GM13977 (cell line): ENCODE measurements at regions not wholly inside any gene's neighbourhood (a gene's known extent, or its start where the extent isn't known, plus 50 kb on each side); places are given as distances from the start of the nearest gene placed in this dataset.

Source experiments
- DNase-seq: peaks from one replicate; pipeline ENCODE4 v3.0.0; 2012; ENCODE audit warnings: low spot score
- in situ Hi-C: fragments of 300-500 bp; cut with MboI; formaldehyde crosslinking; loops from one replicate; pipeline ENCODE4 v1.12.0; 2022; ENCODE audit warnings: low sequenced_read_pairs, low pct_unique_long_range_greater_than_20kb, mixed read lengths, inconsistent platforms; ENCODE audit not compliant: unreplicated experiment
- TF ChIP-seq, protein P1 (sequence below): IDR thresholded peaks from 2 replicates; pipeline ENCODE4 v1.5.1; 2012; ENCODE audit warnings: mild to moderate bottlenecking, control low read depth; ENCODE audit not compliant: insufficient read depth; ENCODE audit errors: extremely low read depth, missing control alignments

DNA sequence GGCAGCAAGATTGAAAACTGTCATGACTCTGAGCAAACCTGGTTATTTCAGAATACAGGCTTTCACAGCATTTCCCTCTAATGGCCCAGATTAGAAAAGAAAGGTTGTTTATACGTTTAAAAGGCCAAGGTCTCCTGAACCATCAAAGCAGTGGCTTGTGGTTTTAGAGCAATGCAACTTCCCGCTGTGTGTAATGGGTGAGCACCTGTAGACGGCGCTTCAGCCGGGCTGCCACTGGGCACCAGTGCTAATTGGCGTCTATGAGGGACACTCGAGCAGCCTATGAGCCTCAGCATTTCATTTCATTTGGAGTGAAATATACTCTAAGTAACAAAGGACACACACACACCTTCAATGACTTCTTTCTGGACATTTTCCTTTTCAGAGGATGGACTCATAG lies 671.0 kb upstream of the FZD8 start:
- TF ChIP-seq, protein P1, sequence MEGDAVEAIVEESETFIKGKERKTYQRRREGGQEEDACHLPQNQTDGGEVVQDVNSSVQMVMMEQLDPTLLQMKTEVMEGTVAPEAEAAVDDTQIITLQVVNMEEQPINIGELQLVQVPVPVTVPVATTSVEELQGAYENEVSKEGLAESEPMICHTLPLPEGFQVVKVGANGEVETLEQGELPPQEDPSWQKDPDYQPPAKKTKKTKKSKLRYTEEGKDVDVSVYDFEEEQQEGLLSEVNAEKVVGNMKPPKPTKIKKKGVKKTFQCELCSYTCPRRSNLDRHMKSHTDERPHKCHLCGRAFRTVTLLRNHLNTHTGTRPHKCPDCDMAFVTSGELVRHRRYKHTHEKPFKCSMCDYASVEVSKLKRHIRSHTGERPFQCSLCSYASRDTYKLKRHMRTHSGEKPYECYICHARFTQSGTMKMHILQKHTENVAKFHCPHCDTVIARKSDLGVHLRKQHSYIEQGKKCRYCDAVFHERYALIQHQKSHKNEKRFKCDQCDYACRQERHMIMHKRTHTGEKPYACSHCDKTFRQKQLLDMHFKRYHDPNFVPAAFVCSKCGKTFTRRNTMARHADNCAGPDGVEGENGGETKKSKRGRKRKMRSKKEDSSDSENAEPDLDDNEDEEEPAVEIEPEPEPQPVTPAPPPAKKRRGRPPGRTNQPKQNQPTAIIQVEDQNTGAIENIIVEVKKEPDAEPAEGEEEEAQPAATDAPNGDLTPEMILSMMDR = no peak
- in situ Hi-C loops = no loop called here

GRCh38 chr10:36303896-36304295 lies 661.8 kb upstream of the FZD8 start:
- TF ChIP-seq, protein P1 = no peak
- DNase-seq = no peak
- in situ Hi-C loops = no loop called here

More for the DNA sequence above, 671.0 kb upstream of the FZD8 start:
- DNase-seq = no peak

DNA sequence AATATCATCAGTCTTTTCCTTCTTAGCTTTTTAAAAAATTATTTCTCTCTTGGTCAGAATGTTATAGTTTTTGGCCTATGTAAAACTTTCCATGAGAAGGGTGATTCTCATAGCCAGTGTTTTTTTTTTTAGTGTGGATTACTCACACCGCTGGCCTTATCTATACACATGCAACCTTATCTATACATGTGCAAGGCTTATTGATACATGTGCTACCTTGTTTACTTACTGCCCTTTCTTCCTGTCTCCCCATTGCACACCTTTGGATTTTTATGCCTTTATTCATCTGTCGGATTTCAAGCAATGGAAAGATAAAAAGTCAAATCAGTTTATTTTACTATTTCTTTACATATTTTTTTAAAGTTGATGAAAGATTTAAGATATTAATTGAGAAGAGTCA lies 660.0 kb upstream of the FZD8 start:
- TF ChIP-seq, protein P1 = no peak
- in situ Hi-C loops = no loop called here
- DNase-seq = no peak

GRCh38 chr10:36301539-36301938 lies 659.4 kb upstream of the FZD8 start:
- in situ Hi-C loops = no loop called here
- TF ChIP-seq, protein P1 = no peak

GRCh38 chr10:36301139-36301538 lies 659.0 kb upstream of the FZD8 start:
- in situ Hi-C loops = no loop called here
- DNase-seq = no peak
- TF ChIP-seq, protein P1 = no peak

More at GRCh38 chr10:36301539-36301938, 659.4 kb upstream of the FZD8 start:
- no peak for DNase-seq

GRCh38 chr10:36283827-36284226 lies 641.7 kb upstream of the FZD8 start:
- TF ChIP-seq, protein P1 = no peak
- DNase-seq = no peak
- in situ Hi-C loops = no loop called here

GRCh38 chr10:36281831-36282331 lies 639.8 kb upstream of the FZD8 start:
- no peak for DNase-seq
- TF ChIP-seq, protein P1 = no peak

More at GRCh38 chr10:36281831-36282331, 639.8 kb upstream of the FZD8 start:
- in situ Hi-C loops = no loop called here
